ENCODE measurements at regions not wholly inside any gene's neighbourhood (a gene's known extent, or its start where the extent isn't known, plus 50 kb on each side); places are given as distances from the start of the nearest gene placed in this dataset.

- Mint-ChIP-seq H3K9me3 (peaks cover 0 to 11% (median 10%) of the 10 kb centered on the region in 8 donors), H3K4me1 (no peaks in the 10 kb centered on the region), H3K4me3 (no peak overlapping the region), H3K36me3 (no peaks in the 10 kb centered on the region), H3K27me3 (peaks cover 6 to 15% of the 10 kb centered on the region in 2 donors), H3K27ac (no peak overlapping the region)
- ChIA-PET CTCF (ENCODE audit: partially characterized antibody) (no interaction called here), POLR2A (ENCODE audit: partially characterized antibody) (no interaction called here)
- H3K4me3 ChIP-seq (ENCODE audit: low read length in 2 of 2): no peak overlapping the region
- no peaks in the 10 kb centered on the region for H3K27me3 ChIP-seq (ENCODE audit: insufficient read depth, low read length)
- intact Hi-C loops (cut with micrococcal nuclease): no loop called here
- H3K9me3 ChIP-seq (ENCODE audit: control insufficient read depth in 1 of 2, low read length in 2 of 2): no peaks in the 10 kb centered on the region
- H3K27ac ChIP-seq (ENCODE audit: low read depth, low read length): no peak overlapping the region
- no peaks in the 10 kb centered on the region for H3K4me1 ChIP-seq (ENCODE audit: insufficient read depth, low read length)
- H3K36me3 ChIP-seq (ENCODE audit: insufficient read depth, low read length): no peaks in the 10 kb centered on the region
- no peak for DNase-seq
These were observed 69.6 kb upstream of the SHISAL1 start for GRCh38 chr22:44382116-44383038.

GRCh38 chr22:44381761-44382115 lies 69.0 kb upstream of the SHISAL1 start:
- Mint-ChIP-seq H3K27ac (no peak overlapping the region), H3K4me1 (no peaks in the 10 kb centered on the region), H3K4me3 (no peak overlapping the region), H3K9me3 (peaks cover 0 to 14% (median 11%) of the 10 kb centered on the region in 8 donors), H3K27me3 (peaks cover 6 to 10% of the 10 kb centered on the region in 2 donors), H3K36me3 (no peaks in the 10 kb centered on the region)
- CTCF ChIA-PET (ENCODE audit: partially characterized antibody): no interaction called here
- POLR2A ChIA-PET (ENCODE audit: partially characterized antibody): no interaction called here
- DNase-seq: no peak
- Histone ChIP-seq H3K4me3 (ENCODE audit: low read length in 2 of 2) (no peak overlapping the region), H3K4me1 (ENCODE audit: insufficient read depth, low read length) (no peaks in the 10 kb centered on the region), H3K27ac (ENCODE audit: low read depth, low read length) (no peak overlapping the region), H3K27me3 (ENCODE audit: insufficient read depth, low read length) (no peaks in the 10 kb centered on the region), H3K36me3 (ENCODE audit: insufficient read depth, low read length) (no peaks in the 10 kb centered on the region), H3K9me3 (ENCODE audit: control insufficient read depth in 1 of 2, low read length in 2 of 2) (no peaks in the 10 kb centered on the region)
- intact Hi-C loops (cut with micrococcal nuclease): no loop called here

GRCh38 chr22:44380756-44381486 lies 68.2 kb upstream of the SHISAL1 start:
- no peaks in the 10 kb centered on the region for H3K9me3 ChIP-seq (ENCODE audit: control insufficient read depth in 1 of 2, low read length in 2 of 2)
- Mint-ChIP-seq H3K9me3 (peaks cover 0 to 20% (median 14%) of the 10 kb centered on the region in 8 donors), H3K36me3 (no peaks in the 10 kb centered on the region), H3K27me3 (peaks cover 2 to 4% of the 10 kb centered on the region in 2 donors), H3K27ac (no peak overlapping the region), H3K4me3 (no peak overlapping the region), H3K4me1 (no peaks in the 10 kb centered on the region)
- no peak overlapping the region for H3K27ac ChIP-seq (ENCODE audit: low read depth, low read length)
- intact Hi-C loops (cut with micrococcal nuclease): no loop called here
- H3K4me3 ChIP-seq (ENCODE audit: low read length in 2 of 2): no peak overlapping the region
- H3K4me1 ChIP-seq (ENCODE audit: insufficient read depth, low read length): no peaks in the 10 kb centered on the region
- ChIA-PET CTCF (ENCODE audit: partially characterized antibody) (no interaction called here), POLR2A (ENCODE audit: partially characterized antibody) (no interaction called here)
- no peaks in the 10 kb centered on the region for H3K36me3 ChIP-seq (ENCODE audit: insufficient read depth, low read length)
- H3K27me3 ChIP-seq (ENCODE audit: insufficient read depth, low read length): no peaks in the 10 kb centered on the region
- DNase-seq: no peak

- Histone ChIP-seq H3K4me1 (ENCODE audit: insufficient read depth, low read length) (no peaks in the 10 kb centered on the region), H3K4me3 (ENCODE audit: low read length in 2 of 2) (no peak overlapping the region), H3K9me3 (ENCODE audit: control insufficient read depth in 1 of 2, low read length in 2 of 2) (no peaks in the 10 kb centered on the region), H3K27ac (ENCODE audit: low read depth, low read length) (no peak overlapping the region), H3K36me3 (ENCODE audit: insufficient read depth, low read length) (no peaks in the 10 kb centered on the region), H3K27me3 (ENCODE audit: insufficient read depth, low read length) (no peaks in the 10 kb centered on the region)
- CTCF ChIA-PET (ENCODE audit: partially characterized antibody): no interaction called here
- Mint-ChIP-seq H3K27me3 (peaks cover 4 to 5% of the 10 kb centered on the region in 2 donors), H3K9me3 (peaks cover 0 to 27% (median 21%) of the 10 kb centered on the region in 8 donors), H3K36me3 (peaks cover 0 to 3% of the 10 kb centered on the region in 2 donors), H3K4me3 (no peak overlapping the region), H3K27ac (no peak overlapping the region), H3K4me1 (no peaks in the 10 kb centered on the region)
- intact Hi-C loops (cut with micrococcal nuclease): no loop called here
- POLR2A ChIA-PET (ENCODE audit: partially characterized antibody): no interaction called here
- DNase-seq: no peak
These were observed 67.3 kb upstream of the SHISAL1 start for GRCh38 chr22:44379817-44380755.

- H3K4me1 ChIP-seq (ENCODE audit: insufficient read depth, low read length): no peaks in the 10 kb centered on the region
- Mint-ChIP-seq H3K9me3 (peaks cover 0 to 42% (median 32%) of the 10 kb centered on the region in 8 donors), H3K36me3 (peaks cover 2 to 10% of the 10 kb centered on the region in 2 donors), H3K4me3 (no peak overlapping the region), H3K27me3 (peaks cover 6 to 8% of the 10 kb centered on the region in 2 donors), H3K4me1 (no peaks in the 10 kb centered on the region), H3K27ac (no peak overlapping the region)
- POLR2A ChIA-PET (ENCODE audit: partially characterized antibody): no interaction called here
- no peaks in the 10 kb centered on the region for H3K9me3 ChIP-seq (ENCODE audit: control insufficient read depth in 1 of 2, low read length in 2 of 2)
- intact Hi-C loops (cut with micrococcal nuclease): no loop called here
- DNase-seq: no peak
- no peak overlapping the region for H3K27ac ChIP-seq (ENCODE audit: low read depth, low read length)
- H3K27me3 ChIP-seq (ENCODE audit: insufficient read depth, low read length): no peaks in the 10 kb centered on the region
- CTCF ChIA-PET (ENCODE audit: partially characterized antibody): no interaction called here
- H3K36me3 ChIP-seq (ENCODE audit: insufficient read depth, low read length): no peaks in the 10 kb centered on the region
- H3K4me3 ChIP-seq (ENCODE audit: low read length in 2 of 2): no peak overlapping the region
These were observed 65.6 kb upstream of the SHISAL1 start for GRCh38 chr22:44378380-44378779.

- H3K9me3 Mint-ChIP-seq: peaks cover 0 to 44% (median 32%) of the 10 kb centered on the region in 8 donors
- POLR2A ChIA-PET (ENCODE audit: partially characterized antibody): no interaction called here
- no peaks in the 10 kb centered on the region for H3K4me1 Mint-ChIP-seq
- no peaks in the 10 kb centered on the region for H3K4me1 ChIP-seq (ENCODE audit: insufficient read depth, low read length)
- peaks cover 6 to 8% of the 10 kb centered on the region in 2 donors for H3K27me3 Mint-ChIP-seq
- no peak overlapping the region for H3K4me3 Mint-ChIP-seq
- CTCF ChIA-PET (ENCODE audit: partially characterized antibody): no interaction called here
- H3K27me3 ChIP-seq (ENCODE audit: insufficient read depth, low read length): no peaks in the 10 kb centered on the region
- no peaks in the 10 kb centered on the region for H3K9me3 ChIP-seq (ENCODE audit: control insufficient read depth in 1 of 2, low read length in 2 of 2)
- H3K27ac ChIP-seq (ENCODE audit: low read depth, low read length): no peak overlapping the region
- no peak for DNase-seq
- intact Hi-C loops (cut with micrococcal nuclease): no loop called here
- peaks cover 2 to 10% of the 10 kb centered on the region in 2 donors for H3K36me3 Mint-ChIP-seq
- no peak overlapping the region for H3K27ac Mint-ChIP-seq
- no peak overlapping the region for H3K4me3 ChIP-seq (ENCODE audit: low read length in 2 of 2)
- H3K36me3 ChIP-seq (ENCODE audit: insufficient read depth, low read length): no peaks in the 10 kb centered on the region
These were observed 62.7 kb upstream of the SHISAL1 start for GRCh38 chr22:44375451-44375850.

GRCh38 chr22:44373234-44373633 lies 60.5 kb upstream of the SHISAL1 start:
- no peak for DNase-seq
- POLR2A ChIA-PET (ENCODE audit: partially characterized antibody): no interaction called here

More at GRCh38 chr22:44373234-44373633, 60.5 kb upstream of the SHISAL1 start:
- no peak overlapping the region for H3K27ac ChIP-seq (ENCODE audit: low read depth, low read length)
- H3K36me3 Mint-ChIP-seq: peaks cover 2 to 10% of the 10 kb centered on the region in 2 donors
- H3K4me1 ChIP-seq (ENCODE audit: insufficient read depth, low read length): no peaks in the 10 kb centered on the region
- H3K4me1 Mint-ChIP-seq: no peaks in the 10 kb centered on the region
- no peak overlapping the region for H3K27ac Mint-ChIP-seq
- H3K9me3 Mint-ChIP-seq: peaks cover 0 to 39% (median 29%) of the 10 kb centered on the region in 8 donors
- H3K9me3 ChIP-seq (ENCODE audit: control insufficient read depth in 1 of 2, low read length in 2 of 2): no peaks in the 10 kb centered on the region
- no peaks in the 10 kb centered on the region for H3K27me3 ChIP-seq (ENCODE audit: insufficient read depth, low read length)
- no peak overlapping the region for H3K4me3 ChIP-seq (ENCODE audit: low read length in 2 of 2)
- no peaks in the 10 kb centered on the region for H3K36me3 ChIP-seq (ENCODE audit: insufficient read depth, low read length)
- intact Hi-C loops (cut with micrococcal nuclease): no loop called here
- CTCF ChIA-PET (ENCODE audit: partially characterized antibody): interaction anchor here (0.7 kb wide), 1 partner anchor 437 kb away, joined by 4 read pairs; no protein-coding TSS in a partner anchor
- H3K27me3 Mint-ChIP-seq: peaks cover 5 to 7% of the 10 kb centered on the region in 2 donors
- H3K4me3 Mint-ChIP-seq: no peak overlapping the region

All from CD4-positive, alpha-beta memory T cell (primary cell).